Heart left ventricle (tissue), 13 donors: ENCODE measurements at regions not wholly inside any gene's neighbourhood (a gene's known extent, or its start where the extent isn't known, plus 50 kb on each side); places are given as distances from the start of the nearest gene placed in this dataset.

ENCODE experiments used
- CTCF ChIP-seq, 12 donors: fragments of 200-600 bp; sonication (generic) in 4 of 12; IDR thresholded peaks; one replicate each; pipeline versions ENCODE4 v1.5.0 to v1.8.0; 2018 to 2022; ENCODE audit warnings: antibody characterized with exemption in 12 of 12, mild to moderate bottlenecking in 5 of 12
- POLR2A ChIP-seq, 2 donors: fragments of 450-650 bp; IDR thresholded peaks; one replicate each; pipeline ENCODE4 v1.6.1; 2017; ENCODE audit warnings: antibody characterized with exemption in 2 of 2, mild to moderate bottlenecking in 2 of 2, moderate library complexity in 2 of 2
- donor health status: ischemic (EF 13 %, LVEDD 7.1; RV severe dilation, severe dysfunction).
- donor health status: DM: no; HTN: yes; CAD: no.
- donor health status: DM: no; HTN: no; CAD: no.
- donor health status: ischemic (EF 25% LVEDD 6.9; RV normal size, moderate dysfunction).
- donor health status: ischemic (EF 25% LVEDD 5.7; RV mildly dilated, moderate dysfunction).
- donor health status: ischemic (EF 35%, LVEDD 5.7; RV mildly dilated, moderate dysfunction).
- donor health status: nonischemic (EF 11% LVEDD 7.7; RV severe dilation, severe dysfunction).
- donor health status: DM: yes; HTN: yes; CAD: no.
- donor health status: PGD.
- donor health status: ischemic (EF 29% LVEDD 5.4; RV normal size, mild dysfunction).
- donor health status: nonischemic (EF 23%, LVEDD 6.1; RV moderate dilation, normal function).

- peak; percentile 54 to 80 (median 62) for TF ChIP-seq CTCF (IDR thresholded peaks at IDR 0.05)
- no peak for TF ChIP-seq POLR2A (IDR thresholded peaks at IDR 0.05)
Measured at GRCh38 chrX:39149761-39150160, 348.5 kb downstream of the MID1IP1 start.
